ENCODE measurements at regions not wholly inside any gene's neighbourhood (a gene's known extent, or its start where the extent isn't known, plus 50 kb on each side); places are given as distances from the start of the nearest gene placed in this dataset.

GRCh38 chr1:173337126-173337525 lies 130.0 kb upstream of the TNFSF4 start:
- Histone ChIP-seq H3K79me2 (ENCODE audit: control insufficient read depth, insufficient read depth, low read length) (no peaks in the 10 kb centered on the region), H3K36me3 (ENCODE audit: control insufficient read depth in 2 of 2, insufficient read depth in 2 of 2, low read length in 1 of 2) (no peaks in the 10 kb centered on the region), H3K9me3 (replicated peaks; ENCODE audit: control insufficient read depth, insufficient read depth, low read length) (no peaks in the 10 kb centered on the region; the same call in 1 of the 3 replicates), H3K4me3 (no peak overlapping the region), H3K27ac (ENCODE audit: control insufficient read depth, insufficient read depth) (no peak overlapping the region), H2AFZ (ENCODE audit: control insufficient read depth, low read depth, low read length) (no peak overlapping the region), H4K20me1 (ENCODE audit: control insufficient read depth, insufficient read depth) (no peaks in the 10 kb centered on the region), H3K27me3 (replicated peaks in 1 of 2; ENCODE audit: control insufficient read depth in 2 of 2, insufficient read depth in 2 of 2, low read length in 1 of 2) (no peaks in the 10 kb centered on the region), H3K4me1 (ENCODE audit: control insufficient read depth, insufficient read depth, low read length) (peaks cover 14% of the 10 kb centered on the region), H3K4me2 (ENCODE audit: control insufficient read depth, insufficient read depth) (no peak overlapping the region), H3K9ac (ENCODE audit: control insufficient read depth, insufficient read depth, low read length) (no peak overlapping the region)
- DNase-seq (ENCODE audit: low read depth, low spot score) (no peak), ATAC-seq (no peak), FAIRE-seq (no peak)
- 90% methylated on average over 1 of the region's 1 CpG for WGBS (ENCODE audit: insufficient coverage, insufficient replicate concordance, low lambda C conversion rate, missing lambda C conversion rate)
- ChIA-PET RAD21 (ENCODE audit: unreplicated experiment) (no interaction called here), SMC1A (ENCODE audit: uncharacterized antibody, unreplicated experiment) (no interaction called here), CTCF (no interaction called here), POLR2A (no interaction called here)
- intact Hi-C loops (cut with micrococcal nuclease; ENCODE audit: unreplicated experiment) (no loop called here), in situ Hi-C loops (cut with MboI) (no loop called here)
- TF ChIP-seq ZBTB33 (IDR thresholded peaks at IDR 0.05) (no peak), RELA (IDR thresholded peaks at IDR 0.05; ENCODE audit: borderline replicate concordance, partially characterized antibody) (no peak), CHD1 (IDR thresholded peaks at IDR 0.05; ENCODE audit: low read depth, low read length) (no peak), ZZZ3 (IDR thresholded peaks at IDR 0.05; ENCODE audit: control insufficient read depth, insufficient read length, low read depth) (no peak), SUPT20H (IDR thresholded peaks at IDR 0.05; ENCODE audit: borderline replicate concordance, control insufficient read depth, low read depth, low read length) (no peak), CHD2 (IDR thresholded peaks at IDR 0.05; ENCODE audit: borderline replicate concordance, low read depth, low read length) (no peak), CHD4 (IDR thresholded peaks at IDR 0.05) (no peak), CEBPB (IDR thresholded peaks at IDR 0.05; ENCODE audit: borderline replicate concordance in 1 of 2, low read depth in 2 of 2, low read length in 2 of 2) (no peak), USF2 (IDR thresholded peaks at IDR 0.05; ENCODE audit: borderline replicate concordance, low read depth, low read length) (no peak), TCF12 (IDR thresholded peaks at IDR 0.05; ENCODE audit: low read depth, low read length) (no peak), E2F8 (IDR thresholded peaks at IDR 0.05; ENCODE audit: low read depth, partially characterized antibody) (no peak), GATAD2B (conservative IDR thresholded peaks at IDR 0.05; ENCODE audit: low read depth) (no peak), EED (IDR thresholded peaks at IDR 0.05; ENCODE audit: low read depth) (no peak), RAD51 (IDR thresholded peaks at IDR 0.05) (no peak)
- TF ChIP-seq, protein P1, sequence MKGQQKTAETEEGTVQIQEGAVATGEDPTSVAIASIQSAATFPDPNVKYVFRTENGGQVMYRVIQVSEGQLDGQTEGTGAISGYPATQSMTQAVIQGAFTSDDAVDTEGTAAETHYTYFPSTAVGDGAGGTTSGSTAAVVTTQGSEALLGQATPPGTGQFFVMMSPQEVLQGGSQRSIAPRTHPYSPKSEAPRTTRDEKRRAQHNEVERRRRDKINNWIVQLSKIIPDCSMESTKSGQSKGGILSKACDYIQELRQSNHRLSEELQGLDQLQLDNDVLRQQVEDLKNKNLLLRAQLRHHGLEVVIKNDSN (IDR thresholded peaks at IDR 0.05; ENCODE audit: borderline replicate concordance, extremely low read length, insufficient read depth, low read depth, low read length): no peak
- BruUV-seq (replicated peaks): no TSS peak

All from GM12878 (cell line).